ENCODE measurements at regions not wholly inside any gene's neighbourhood (a gene's known extent, or its start where the extent isn't known, plus 50 kb on each side); places are given as distances from the start of the nearest gene placed in this dataset.
"Not testable (repeated sequence)": the region's sequence is repeated elsewhere in the genome, so short reads cannot be mapped to it uniquely, and the experiment has no call there.

GRCh38 chr6:15898693-15899092 is 230.2 kb upstream of the MYLIP start:
- DNase-seq (ENCODE audit: low read depth), result no peak

- DNase-seq (ENCODE audit: low read depth), result no peak
Observed at GRCh38 chr6:15897063-15897876, 231.6 kb upstream of the MYLIP start.

GRCh38 chr6:15894973-15895725 is 232.3 kb upstream of the DTNBP1 start:
- no peak for DNase-seq (ENCODE audit: low read depth)

DNA sequence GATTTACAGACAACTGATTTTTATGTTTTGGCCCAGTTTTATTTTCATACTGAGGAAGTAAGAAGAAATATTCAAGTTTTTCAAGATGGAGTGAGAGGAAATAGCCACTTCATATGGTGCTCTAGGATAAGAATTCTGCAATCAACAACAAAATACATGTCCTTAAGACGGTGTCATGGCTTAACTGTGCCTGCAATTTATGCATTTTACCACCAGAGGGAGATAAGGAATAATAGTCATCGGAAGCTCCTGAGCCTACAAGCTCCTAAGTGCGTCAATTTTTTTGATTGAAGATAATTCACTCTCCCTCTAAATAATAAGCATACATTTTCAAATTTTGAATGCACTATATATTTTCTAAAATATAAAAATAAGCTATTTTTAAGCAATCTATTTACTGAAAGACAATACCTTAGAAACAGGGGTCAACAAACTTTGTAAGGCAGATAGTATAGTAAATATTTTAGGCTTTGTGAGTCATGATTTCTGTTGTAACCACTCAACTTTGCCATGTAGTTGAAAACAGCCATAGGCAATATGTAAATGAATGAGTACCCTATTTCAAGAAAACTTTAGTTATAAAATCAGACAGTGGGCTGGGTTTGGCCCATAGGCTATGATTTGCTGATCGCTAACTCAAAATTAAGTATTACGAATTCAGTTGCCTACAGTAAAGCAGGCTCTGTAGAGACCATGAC is 230.9 kb upstream of the DTNBP1 start:
- DNase-seq (ENCODE audit: low read depth), result no peak

DNA sequence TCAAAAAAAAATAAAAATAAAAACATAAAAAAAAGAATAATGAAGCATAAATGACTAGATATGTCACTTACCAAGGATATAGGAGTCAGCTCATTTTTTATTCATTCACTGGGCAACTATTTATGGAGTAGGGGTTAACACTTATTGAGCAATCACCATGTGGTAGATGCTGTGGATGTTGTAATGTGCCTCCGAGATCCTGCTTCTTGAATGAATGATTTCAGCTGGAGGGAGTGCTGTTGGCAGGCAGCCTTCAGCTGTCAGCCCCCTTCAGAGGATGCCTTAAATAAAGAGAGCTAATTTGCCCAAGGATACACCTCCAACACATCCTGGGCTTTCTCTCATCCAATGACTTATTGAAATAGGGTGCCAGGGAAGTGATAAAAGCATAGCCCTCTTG is 229.5 kb upstream of the DTNBP1 start:
- DNase-seq (ENCODE audit: low read depth), result no peak

GRCh38 chr6:15888798-15889772 is 226.3 kb upstream of the DTNBP1 start:
- no peak for DNase-seq (ENCODE audit: low read depth)

- DNase-seq (ENCODE audit: low read depth), result no peak
Observed at GRCh38 chr6:15887491-15888461, 224.9 kb upstream of the DTNBP1 start.

- DNase-seq (ENCODE audit: low read depth), result no peak
Observed at GRCh38 chr6:15885624-15886023, 222.8 kb upstream of the DTNBP1 start.

DNA sequence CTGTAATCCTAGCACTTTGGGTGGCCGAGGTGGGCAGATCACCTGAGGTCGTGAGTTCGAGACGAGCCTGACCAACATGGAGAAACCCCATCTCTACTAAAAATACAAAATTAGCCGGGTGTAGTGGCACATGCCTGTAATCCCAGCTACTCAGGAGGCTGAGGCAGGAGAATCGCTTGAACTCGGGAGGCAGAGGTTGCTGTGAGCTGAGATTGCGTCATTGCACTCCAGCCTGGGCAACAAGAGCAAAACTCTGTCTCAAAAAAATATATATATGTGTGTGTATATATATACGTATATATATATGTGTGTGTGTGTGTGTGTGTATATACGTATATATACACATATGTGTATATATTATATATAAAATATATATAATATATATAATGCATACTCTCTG is 220.8 kb upstream of the DTNBP1 start:
- DNase-seq (ENCODE audit: low read depth), result not testable (repeated sequence)

DNA sequence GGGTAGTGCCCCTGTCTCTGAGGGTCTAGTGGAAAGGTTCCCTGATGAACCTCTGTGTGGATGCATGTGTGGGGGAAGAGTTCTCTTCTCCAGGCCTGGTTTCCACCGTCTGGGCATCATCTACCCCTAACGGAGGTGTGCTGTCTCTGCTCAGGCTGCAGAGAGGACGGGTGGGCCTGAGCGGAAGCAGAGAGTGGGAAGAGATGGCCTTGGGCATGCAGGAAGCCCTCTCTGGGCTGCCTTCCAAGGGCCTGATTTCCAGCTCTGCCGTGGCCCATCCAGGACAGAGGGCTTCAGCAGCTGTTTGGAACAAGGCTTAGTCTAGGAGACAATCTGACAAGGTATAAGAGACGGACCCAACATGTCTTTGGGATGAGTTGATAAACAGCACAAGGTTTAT is 220.1 kb upstream of the DTNBP1 start:
- no peak for DNase-seq (ENCODE audit: low read depth)

DNA sequence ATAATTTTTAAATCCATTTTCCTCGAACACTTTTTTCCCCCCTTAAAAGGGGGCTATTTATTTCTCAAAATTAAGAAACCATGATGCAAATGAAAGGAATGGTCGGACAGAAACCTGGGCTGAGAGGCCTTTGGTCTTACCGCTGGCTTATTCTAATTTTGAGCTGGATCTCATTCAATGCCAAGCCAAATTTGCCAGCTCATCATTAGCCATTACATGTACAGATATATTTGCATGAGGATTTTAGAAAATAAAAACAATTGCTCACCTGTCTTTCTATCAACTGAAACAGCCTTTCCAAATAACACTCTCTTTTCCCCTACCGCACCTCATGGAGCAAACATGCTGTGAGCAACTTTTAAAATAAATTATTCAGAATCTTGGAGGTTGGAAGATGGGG is 219.5 kb upstream of the DTNBP1 start:
- no peak for DNase-seq (ENCODE audit: low read depth)

GRCh38 chr6:15881150-15881549 is 218.3 kb upstream of the DTNBP1 start:
- no peak for DNase-seq (ENCODE audit: low read depth)

DNA sequence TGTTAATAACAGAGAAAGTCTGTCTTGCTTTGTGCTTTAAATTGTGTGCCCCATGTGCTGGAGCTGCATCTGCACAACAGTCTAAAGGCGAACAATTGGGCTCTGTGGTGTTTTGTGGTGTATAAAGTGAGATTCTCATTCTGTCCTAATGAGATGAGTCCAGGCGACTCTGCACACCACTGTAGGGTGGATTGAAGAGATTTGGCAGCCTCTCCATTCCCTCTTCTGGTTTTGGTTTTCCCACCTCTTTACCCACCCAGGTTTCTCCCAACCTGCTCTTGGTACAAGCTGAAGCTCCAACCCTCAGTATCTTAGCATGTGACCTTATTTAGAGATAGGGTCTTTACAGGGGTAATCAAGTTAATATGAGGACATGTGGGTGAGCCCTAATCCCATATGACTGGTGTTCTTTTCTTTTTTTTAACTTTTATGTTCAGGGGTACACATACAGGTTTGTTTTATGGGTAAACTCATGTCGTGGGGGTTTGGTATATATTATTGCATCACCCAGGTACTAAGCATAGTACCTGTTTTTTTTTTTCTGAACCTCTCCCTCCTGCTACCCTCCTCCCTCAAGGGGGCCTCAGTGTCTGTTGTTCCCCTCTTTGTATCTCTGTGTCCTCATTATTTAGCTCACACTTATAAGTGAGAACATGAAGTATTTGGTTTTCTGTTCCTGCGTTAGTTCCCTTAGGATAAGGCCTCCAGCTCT is 217.6 kb upstream of the DTNBP1 start:
- DNase-seq (ENCODE audit: low read depth), result no peak

DNA sequence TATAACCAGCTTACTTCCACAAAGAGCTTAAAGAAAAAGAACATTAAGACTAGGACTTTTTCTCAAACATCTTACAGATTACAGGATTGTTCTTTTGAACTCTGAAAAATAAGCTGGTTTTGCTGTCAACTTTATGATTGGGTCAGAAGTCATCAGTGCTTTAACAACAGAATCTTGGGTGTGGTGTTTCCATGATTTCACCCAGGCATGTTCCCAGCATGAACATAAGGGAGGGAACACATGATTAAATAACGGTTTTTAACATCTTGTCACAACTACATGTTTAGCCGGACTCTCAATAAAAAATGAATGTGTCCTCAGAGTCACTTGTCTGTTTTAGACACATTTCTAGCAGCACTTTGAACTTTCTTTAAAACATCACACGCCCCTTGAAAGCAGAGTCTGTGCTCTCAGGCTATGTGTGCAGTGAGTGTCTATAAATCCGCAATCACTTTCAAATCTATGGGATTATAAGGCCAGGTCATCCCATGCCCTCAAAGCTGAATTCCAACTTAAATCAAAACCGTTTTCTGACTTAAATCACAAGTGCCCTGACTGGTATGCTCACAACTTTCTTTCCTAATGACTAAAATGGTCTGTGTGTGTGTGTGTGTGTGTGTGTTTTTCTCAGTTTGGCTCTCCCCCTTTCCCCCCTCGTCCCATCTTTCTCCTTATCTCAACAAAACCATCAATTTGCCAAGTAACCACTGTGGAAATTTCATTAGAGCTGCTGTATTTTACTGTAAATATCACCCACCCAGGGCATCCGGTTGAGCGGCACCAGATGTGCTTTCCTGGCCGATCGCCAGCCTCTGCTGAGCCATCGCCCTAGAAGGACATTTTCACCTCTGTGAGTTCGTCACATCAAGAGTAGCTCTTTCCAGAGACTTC is 216.8 kb upstream of the DTNBP1 start:
- peak; percentile 28 for DNase-seq (ENCODE audit: low read depth)

DNA sequence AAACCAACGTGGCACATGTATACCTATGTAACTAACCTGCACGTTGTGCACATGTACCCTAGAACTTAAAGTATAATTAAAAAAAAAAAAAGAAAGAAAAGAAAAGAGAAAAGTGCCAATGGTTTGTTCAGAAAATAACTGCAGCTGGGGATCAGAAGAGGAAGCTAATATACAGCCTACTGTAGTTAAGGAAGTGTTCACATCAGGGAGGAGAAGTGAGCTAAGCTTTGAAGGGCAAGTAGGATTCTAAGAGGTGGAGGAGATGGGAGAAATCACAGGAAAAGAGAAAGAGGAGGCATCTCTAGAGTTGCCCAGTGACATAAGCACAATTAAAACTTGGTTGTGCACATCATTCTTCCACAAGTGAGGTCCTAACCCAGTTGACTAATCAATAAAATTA is 214.4 kb upstream of the DTNBP1 start:
- DNase-seq (ENCODE audit: low read depth), result no peak

- no peak for DNase-seq (ENCODE audit: low read depth)
Observed at GRCh38 chr6:15876406-15876805, 213.6 kb upstream of the DTNBP1 start.

DNA sequence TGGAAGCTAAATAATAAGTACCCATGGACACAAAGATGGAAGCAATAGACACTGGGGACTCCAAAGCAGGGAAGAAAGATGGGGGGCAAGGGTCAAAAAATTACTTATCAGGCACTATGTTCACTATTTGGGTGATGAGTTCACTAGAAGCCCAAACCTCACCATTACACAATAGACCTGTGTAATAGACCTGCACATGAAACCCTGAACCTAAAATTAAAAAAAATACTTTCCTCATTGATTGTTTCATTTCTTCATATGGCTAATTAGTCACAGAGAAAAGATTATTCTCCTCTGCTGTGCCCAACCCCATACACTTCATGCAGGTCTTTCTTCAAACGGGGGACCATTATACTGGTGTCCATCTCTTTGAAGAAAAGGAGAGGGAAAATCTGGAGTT is 213.0 kb upstream of the DTNBP1 start:
- no peak for DNase-seq (ENCODE audit: low read depth)

- no peak for DNase-seq (ENCODE audit: low read depth)
Observed at GRCh38 chr6:15874821-15875220, 212.0 kb upstream of the DTNBP1 start.

- no peak for DNase-seq (ENCODE audit: low read depth)
Observed at GRCh38 chr6:15874326-15874725, 211.5 kb upstream of the DTNBP1 start.
